AG08396 (cell line): ENCODE measurements at regions not wholly inside any gene's neighbourhood (a gene's known extent, or its start where the extent isn't known, plus 50 kb on each side); places are given as distances from the start of the nearest gene placed in this dataset.

Experiments
- DNase-seq: peaks from one replicate; pipeline ENCODE4 v3.0.0; 2012; ENCODE audit warnings: low spot score, mixed read lengths

GRCh38 chr2:20150110-20150706 lies 74.7 kb downstream of the SDC1 start:
- no peak for DNase-seq

- no peak for DNase-seq
Measured at GRCh38 chr2:20149703-20150030, 75.3 kb downstream of the SDC1 start.

GRCh38 chr2:20148923-20149702 lies 75.8 kb downstream of the SDC1 start:
- DNase-seq, result peak; percentile 46

GRCh38 chr2:20148426-20148922 lies 76.5 kb downstream of the SDC1 start:
- DNase-seq, result no peak

GRCh38 chr2:20147351-20147750 lies 77.6 kb downstream of the SDC1 start:
- no peak for DNase-seq

GRCh38 chr2:20146401-20146800 lies 78.5 kb downstream of the SDC1 start:
- DNase-seq, result no peak

- DNase-seq, result no peak
Measured at GRCh38 chr2:20145497-20146193, 79.3 kb downstream of the SDC1 start.

- DNase-seq, result no peak
Measured at GRCh38 chr2:20144861-20145260, 80.1 kb downstream of the SDC1 start.

GRCh38 chr2:20144196-20144595 lies 80.7 kb downstream of the SDC1 start:
- no peak for DNase-seq

- peak; percentile 36 for DNase-seq
Measured at GRCh38 chr2:20143263-20143662, 81.7 kb downstream of the SDC1 start.

- DNase-seq, result no peak
Measured at GRCh38 chr2:20141806-20142205, 83.1 kb downstream of the SDC1 start.

GRCh38 chr2:20141056-20141762 lies 83.7 kb downstream of the SDC1 start:
- peak; percentile 86 for DNase-seq

- no peak for DNase-seq
Measured at GRCh38 chr2:20140321-20141055, 84.4 kb downstream of the SDC1 start.

- DNase-seq, result no peak
Measured at GRCh38 chr2:20139407-20140172, 85.3 kb downstream of the SDC1 start.

GRCh38 chr2:20138696-20139095 lies 86.2 kb downstream of the SDC1 start:
- DNase-seq, result no peak

- no peak for DNase-seq
Measured at GRCh38 chr2:20137884-20138283, 86.5 kb upstream of the LAPTM4A start.

GRCh38 chr2:20137131-20137571 lies 85.7 kb upstream of the LAPTM4A start:
- DNase-seq, result no peak

GRCh38 chr2:20136149-20136548 lies 84.7 kb upstream of the LAPTM4A start:
- DNase-seq, result no peak

GRCh38 chr2:20135631-20136050 lies 84.2 kb upstream of the LAPTM4A start:
- peak; percentile 77 for DNase-seq

GRCh38 chr2:20132990-20133535 lies 81.6 kb upstream of the LAPTM4A start:
- DNase-seq, result no peak
